H9 (cell line): ENCODE measurements at regions not wholly inside any gene's neighbourhood (a gene's known extent, or its start where the extent isn't known, plus 50 kb on each side); places are given as distances from the start of the nearest gene placed in this dataset.

Experiments used
- DNase-seq: peaks from one replicate; pipeline ENCODE4 v3.0.0-alpha.2; 2017
- H2AFZ ChIP-seq: one replicate; pipeline ENCODE4 v1.6.1; 2013; ENCODE audit warnings: mild to moderate bottlenecking, low read length, control low read depth, moderate library complexity
- H2AK5ac ChIP-seq: 2 replicates; pipeline ENCODE4 v1.6.1; 2013; ENCODE audit warnings: low read length, control low read depth, mixed read lengths; ENCODE audit not compliant: insufficient read length
- H2BK120ac ChIP-seq: one replicate; pipeline ENCODE4 v1.6.1; 2013; ENCODE audit warnings: low read depth, mild to moderate bottlenecking, low read length, control low read depth, inconsistent platforms; ENCODE audit not compliant: poor library complexity, severe bottlenecking
- H2BK12ac ChIP-seq: 2 replicates; pipeline ENCODE4 v1.6.1; 2013; ENCODE audit warnings: low read length, control low read depth, mixed read lengths, low read depth; ENCODE audit not compliant: insufficient read length
- H2BK15ac ChIP-seq: 2 replicates; pipeline ENCODE4 v1.6.1; 2013; ENCODE audit warnings: low read depth, low read length, control low read depth
- H2BK20ac ChIP-seq: one replicate; pipeline ENCODE4 v1.6.1; 2013; ENCODE audit warnings: low read depth, mild to moderate bottlenecking, low read length, control low read depth, inconsistent platforms; ENCODE audit not compliant: poor library complexity, severe bottlenecking
- H2BK5ac ChIP-seq: 2 replicates; pipeline ENCODE4 v1.6.1; 2013; ENCODE audit warnings: low read length, control low read depth, mixed read lengths; ENCODE audit not compliant: insufficient read length
- H3K14ac ChIP-seq: 2 replicates; pipeline ENCODE4 v1.6.1; 2013; ENCODE audit warnings: low read length, control low read depth; ENCODE audit not compliant: insufficient read depth
- H3K18ac ChIP-seq: 2 replicates; pipeline ENCODE4 v1.6.1; 2013; ENCODE audit warnings: low read depth, mild to moderate bottlenecking, mixed read lengths, low read length, control low read depth; ENCODE audit not compliant: insufficient read length
- H3K23ac ChIP-seq: 2 replicates; pipeline ENCODE4 v1.6.1; 2013; ENCODE audit warnings: low read length, control low read depth, mixed read lengths, low read depth; ENCODE audit not compliant: insufficient read length
- H3K23me2 ChIP-seq: 2 replicates; pipeline ENCODE4 v1.6.1; 2013; ENCODE audit warnings: low read depth, mild to moderate bottlenecking, mixed read lengths, low read length, control low read depth; ENCODE audit not compliant: insufficient read length, poor library complexity, severe bottlenecking
- H3K27ac ChIP-seq: 2 replicates; pipeline ENCODE4 v1.5.1; 2013; ENCODE audit warnings: low read length, control low read depth, mixed read lengths, low read depth; ENCODE audit not compliant: insufficient read length
- H3K27me3 ChIP-seq: 2 replicates; pipeline ENCODE4 v1.6.1; 2013; ENCODE audit warnings: low read length, control low read depth, inconsistent platforms; ENCODE audit not compliant: insufficient read depth
- H3K4ac ChIP-seq: 2 replicates; pipeline ENCODE4 v1.6.1; 2013; ENCODE audit warnings: low read depth, mild to moderate bottlenecking, control low read depth, inconsistent platforms, low read length, moderate library complexity
- H3K4me1 ChIP-seq: 2 replicates; pipeline ENCODE4 v1.6.1; 2013; ENCODE audit warnings: low read length, control low read depth, inconsistent platforms; ENCODE audit not compliant: insufficient read depth
- H3K4me2 ChIP-seq: 2 replicates; pipeline ENCODE4 v1.6.1; 2013; ENCODE audit warnings: low read length, control low read depth, mixed read lengths; ENCODE audit not compliant: insufficient read length, insufficient read depth
- H3K56ac ChIP-seq: 2 replicates; pipeline ENCODE4 v1.6.1; 2013; ENCODE audit warnings: low read depth, mild to moderate bottlenecking, mixed read lengths, low read length, control low read depth; ENCODE audit not compliant: insufficient read length
- H3K79me1 ChIP-seq: 2 replicates; pipeline ENCODE4 v1.6.1; 2013; ENCODE audit warnings: low read depth, mild to moderate bottlenecking, moderate library complexity, low read length, control low read depth, inconsistent platforms; ENCODE audit not compliant: insufficient read depth, poor library complexity, severe bottlenecking
- H3K79me2 ChIP-seq: 2 replicates; pipeline ENCODE4 v1.6.1; 2013; ENCODE audit warnings: low read length, control low read depth, inconsistent platforms; ENCODE audit not compliant: insufficient read depth
- H3K9ac ChIP-seq: 2 replicates; pipeline ENCODE4 v1.6.1; 2013; ENCODE audit warnings: low read length, control low read depth, mixed read lengths; ENCODE audit not compliant: insufficient read length; ENCODE audit errors: extremely low read depth
- H3K9me3 ChIP-seq: one replicate; pipeline ENCODE4 v1.6.1; 2013; ENCODE audit warnings: low read depth, low read length, inconsistent platforms; ENCODE audit not compliant: control insufficient read depth
- H3T11ph ChIP-seq: one replicate; pipeline ENCODE4 v1.6.1; 2013; ENCODE audit warnings: mild to moderate bottlenecking, low read length, control low read depth, inconsistent platforms
- H4K20me1 ChIP-seq: one replicate; pipeline ENCODE4 v1.6.1; 2013; ENCODE audit not compliant: control insufficient read depth, insufficient read length, insufficient read depth
- H4K5ac ChIP-seq: 2 replicates; pipeline ENCODE4 v1.6.1; 2013; ENCODE audit warnings: low read depth, mild to moderate bottlenecking, mixed read lengths, low read length, control low read depth; ENCODE audit not compliant: insufficient read length
- H4K8ac ChIP-seq: replicated peaks from 2 replicates; pipeline ENCODE4 v1.6.1; 2013; ENCODE audit warnings: low read length, control low read depth, mixed read lengths, low read depth; ENCODE audit not compliant: insufficient read length
- H4K91ac ChIP-seq: 2 replicates; pipeline ENCODE4 v1.6.1; 2013; ENCODE audit warnings: low read depth, mild to moderate bottlenecking, moderate library complexity, mixed read lengths, low read length, control low read depth; ENCODE audit not compliant: insufficient read length
- H3K27ac Mint-ChIP-seq, 3 experiments: 2 replicates in 2 of 3; 3 replicates in 1 of 3; pipeline ENCODE4 v1.8.0; 2020 to 2021; ENCODE audit warnings: mixed read lengths in 3 of 3, mild to moderate bottlenecking in 1 of 3, moderate library complexity in 1 of 3
- H3K27me3 Mint-ChIP-seq: 2 replicates; pipeline ENCODE4 v1.8.0; 2021; ENCODE audit warnings: low read depth, mild to moderate bottlenecking, moderate library complexity, mixed read lengths
- H3K36me3 Mint-ChIP-seq, 3 experiments: 2 replicates in 2 of 3; 3 replicates in 1 of 3; pipeline ENCODE4 v1.8.0; 2020 to 2021; ENCODE audit warnings: low read depth in 3 of 3, mixed read lengths in 3 of 3; ENCODE audit not compliant: insufficient read depth in 1 of 3
- H3K4me1 Mint-ChIP-seq, 2 experiments: 2 replicates each; pipeline ENCODE4 v1.8.0; 2020; ENCODE audit warnings: mixed read lengths in 2 of 2
- H3K4me3 Mint-ChIP-seq, 2 experiments: 2 replicates in 1 of 2; 3 replicates in 1 of 2; pipeline ENCODE4 v1.8.0; 2020 to 2021; ENCODE audit warnings: mild to moderate bottlenecking in 2 of 2, mixed read lengths in 2 of 2, moderate library complexity in 1 of 2
- H3K9me3 Mint-ChIP-seq, 2 experiments: 2 replicates in 1 of 2; 3 replicates in 1 of 2; pipeline ENCODE4 v1.8.0; 2020; ENCODE audit warnings: mild to moderate bottlenecking in 2 of 2, mixed read lengths in 2 of 2, moderate library complexity in 1 of 2
- WGBS: extraction: QIAGEN DNeasy Blood & Tissue Kit; methylation state at CpG from one replicate; pipeline ENCODE4 v1.1.7; 2013; ENCODE audit warnings: missing lambda C conversion rate, low lambda C conversion rate, mixed read lengths; ENCODE audit not compliant: insufficient read length; ENCODE audit errors: extremely low coverage; 5-methylcytosine and 5-hydroxymethylcytosine counted together
- TF ChIP-seq, protein P1 (sequence below): fragments of 200-600 bp; sonication (generic); conservative IDR thresholded peaks from 3 replicates; pipeline ENCODE4 v1.8.0; 2021; ENCODE audit warnings: antibody characterized with exemption, mild to moderate bottlenecking

DNA sequence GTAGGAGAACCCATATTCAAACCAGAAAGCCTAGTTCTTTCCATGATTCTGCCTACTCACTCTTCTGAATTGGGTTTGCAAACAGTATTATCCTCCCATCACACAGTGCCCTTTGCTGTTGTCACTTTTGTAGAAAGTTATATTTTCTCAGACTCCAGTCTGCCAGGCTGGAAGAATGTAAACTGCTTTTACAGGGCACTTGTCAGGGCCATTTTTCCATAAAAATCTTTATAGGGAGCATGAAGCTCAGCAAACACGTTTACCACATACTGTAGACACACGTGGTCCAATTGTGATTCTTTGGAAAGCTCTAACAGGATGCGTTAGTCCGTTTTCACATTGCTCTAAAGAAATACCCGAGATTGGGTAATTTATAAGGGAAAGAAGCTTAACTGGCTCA lies 204.0 kb downstream of the KCNN2 start:
- Histone ChIP-seq H3K14ac (no peak overlapping the region), H3K27me3 (no peaks in the 10 kb centered on the region), H3K4me1 (no peaks in the 10 kb centered on the region), H3K4me2 (no peak overlapping the region), H3K18ac (no peak overlapping the region), H2BK20ac (no peak overlapping the region), H3K79me2 (no peaks in the 10 kb centered on the region), H4K5ac (no peak overlapping the region), H2AK5ac (no peak overlapping the region), H2BK5ac (no peak overlapping the region), H3K23me2 (no peaks in the 10 kb centered on the region), H3K56ac (no peak overlapping the region), H4K20me1 (no peaks in the 10 kb centered on the region), H3K23ac (no peak overlapping the region), H3K4ac (no peak overlapping the region), H3K79me1 (no peaks in the 10 kb centered on the region), H2BK15ac (no peak overlapping the region), H2AFZ (no peak overlapping the region), H2BK12ac (no peak overlapping the region), H3K9me3 (no peaks in the 10 kb centered on the region), H4K8ac (no peak overlapping the region), H3T11ph (no peak overlapping the region), H3K27ac (no peak overlapping the region), H4K91ac (no peak overlapping the region), H3K9ac (no peak overlapping the region), H2BK120ac (no peak overlapping the region)
- Mint-ChIP-seq H3K9me3 (peaks cover 9 to 18% of the 10 kb centered on the region in 2 experiments; a peak in 4 of 5 replicates), H3K4me3 (no peak overlapping the region), H3K4me1 (no peaks in the 10 kb centered on the region; a peak in 1 of 4 replicates), H3K27ac (no peak overlapping the region), H3K36me3 (peaks cover 2 to 8% (median 4%) of the 10 kb centered on the region in 3 experiments; a peak in 5 of 7 replicates), H3K27me3 (no peaks in the 10 kb centered on the region)
- TF ChIP-seq, protein P1, sequence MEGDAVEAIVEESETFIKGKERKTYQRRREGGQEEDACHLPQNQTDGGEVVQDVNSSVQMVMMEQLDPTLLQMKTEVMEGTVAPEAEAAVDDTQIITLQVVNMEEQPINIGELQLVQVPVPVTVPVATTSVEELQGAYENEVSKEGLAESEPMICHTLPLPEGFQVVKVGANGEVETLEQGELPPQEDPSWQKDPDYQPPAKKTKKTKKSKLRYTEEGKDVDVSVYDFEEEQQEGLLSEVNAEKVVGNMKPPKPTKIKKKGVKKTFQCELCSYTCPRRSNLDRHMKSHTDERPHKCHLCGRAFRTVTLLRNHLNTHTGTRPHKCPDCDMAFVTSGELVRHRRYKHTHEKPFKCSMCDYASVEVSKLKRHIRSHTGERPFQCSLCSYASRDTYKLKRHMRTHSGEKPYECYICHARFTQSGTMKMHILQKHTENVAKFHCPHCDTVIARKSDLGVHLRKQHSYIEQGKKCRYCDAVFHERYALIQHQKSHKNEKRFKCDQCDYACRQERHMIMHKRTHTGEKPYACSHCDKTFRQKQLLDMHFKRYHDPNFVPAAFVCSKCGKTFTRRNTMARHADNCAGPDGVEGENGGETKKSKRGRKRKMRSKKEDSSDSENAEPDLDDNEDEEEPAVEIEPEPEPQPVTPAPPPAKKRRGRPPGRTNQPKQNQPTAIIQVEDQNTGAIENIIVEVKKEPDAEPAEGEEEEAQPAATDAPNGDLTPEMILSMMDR = no peak
- DNase-seq = no peak
- WGBS = no CpG with 5 or more reads among the region's 5 CpGs
